Esophagus muscularis mucosa (tissue), 3 donors: ENCODE measurements at regions not wholly inside any gene's neighbourhood (a gene's known extent, or its start where the extent isn't known, plus 50 kb on each side); places are given as distances from the start of the nearest gene placed in this dataset.
"Not testable (repeated sequence)": the region's sequence is repeated elsewhere in the genome, so short reads cannot be mapped to it uniquely, and the experiment has no call there.

Source experiments
- CTCF ChIP-seq, 3 experiments: fragments of 200-600 bp in 2 of 3; fragments of 450-650 bp in 1 of 3; sonication (generic) in 2 of 3; IDR thresholded peaks; one replicate each; pipeline ENCODE4 v1.5.1; 2017 to 2019; ENCODE audit warnings: antibody characterized with exemption in 3 of 3, mild to moderate bottlenecking in 2 of 3, moderate library complexity in 1 of 3
- POLR2A ChIP-seq: fragments of 450-650 bp; IDR thresholded peaks from one replicate; pipeline ENCODE4 v1.6.1; 2017; ENCODE audit warnings: antibody characterized with exemption, moderate library complexity, mild to moderate bottlenecking, low read depth
- POLR2AphosphoS5 ChIP-seq, 2 donors: sonication (generic); formaldehyde crosslinking; IDR thresholded peaks; one replicate each; pipeline ENCODE4 v1.6.1; 2017; ENCODE audit warnings: antibody characterized with exemption in 2 of 2

DNA sequence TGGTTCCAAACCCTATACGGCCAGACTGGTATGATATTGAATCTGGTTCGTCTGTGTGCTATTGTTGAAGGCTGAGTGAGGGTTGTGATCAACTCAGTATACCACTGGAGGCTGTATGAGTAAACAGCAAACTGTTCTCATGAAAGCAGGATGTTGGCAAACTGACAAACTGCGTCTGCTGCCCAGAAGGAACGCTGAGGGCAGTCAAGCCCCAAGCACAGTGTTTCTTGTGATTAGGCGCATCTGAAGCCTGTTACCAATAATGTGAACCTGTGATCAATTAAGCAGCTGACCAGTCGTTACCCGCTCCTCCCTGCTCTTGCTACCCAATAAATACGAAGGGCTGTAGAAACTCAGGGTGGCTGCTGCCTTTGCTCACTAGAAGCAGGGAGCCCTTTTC is 90.0 kb upstream of the METAP2 start:
- TF ChIP-seq CTCF (IDR thresholded peaks at IDR 0.05); POLR2AphosphoS5 (IDR thresholded peaks at IDR 0.05); POLR2A: not testable (repeated sequence)
